Kidney (tissue), 13 donors: ENCODE measurements at regions not wholly inside any gene's neighbourhood (a gene's known extent, or its start where the extent isn't known, plus 50 kb on each side); places are given as distances from the start of the nearest gene placed in this dataset.

Experiments
- DNase-seq, 5 donors: peaks; one replicate each; pipeline ENCODE4 v3.0.0-alpha.2; 2013 to 2020
- FAIRE-seq: peaks from 2 replicates; lab custom pipeline; 2012; peaks lifted over from hg19 to GRCh38; lab: Jason Lieb, UNC
- H3K27ac ChIP-seq, 2 donors: one replicate each; pipeline ENCODE4 v1.7.0; 2013; ENCODE audit warnings: low read depth in 2 of 2, low read length in 2 of 2, inconsistent platforms in 1 of 2
- H3K27me3 ChIP-seq: one replicate; pipeline ENCODE4 v1.7.1; 2013; ENCODE audit warnings: low read length, inconsistent platforms; ENCODE audit not compliant: control insufficient read depth, insufficient read depth
- H3K36me3 ChIP-seq, 3 donors: one replicate each; pipeline versions ENCODE4 v1.7.0 to v1.7.1; 2013; ENCODE audit warnings: low read length in 3 of 3, control low read depth in 1 of 3, inconsistent platforms in 1 of 3; ENCODE audit not compliant: insufficient read depth in 3 of 3, control insufficient read depth in 2 of 3
- H3K4me1 ChIP-seq, 3 donors: one replicate each; pipeline versions ENCODE4 v1.7.0 to v1.7.1; 2013; ENCODE audit warnings: low read length in 3 of 3, inconsistent platforms in 1 of 3, low read depth in 1 of 3; ENCODE audit not compliant: control insufficient read depth in 2 of 3, insufficient read depth in 2 of 3
- H3K4me3 ChIP-seq, 3 donors: one replicate each; pipeline versions ENCODE4 v1.7.0 to v1.8.1; 2013; ENCODE audit warnings: low read length in 3 of 3, control low read depth in 1 of 3, inconsistent platforms in 1 of 3
- H3K9ac ChIP-seq, 3 donors: one replicate each; pipeline versions ENCODE4 v1.7.0 to v1.7.1; 2013; ENCODE audit warnings: low read length in 3 of 3, control low read depth in 1 of 3, inconsistent platforms in 1 of 3
- H3K9me3 ChIP-seq, 3 donors: one replicate each; pipeline versions ENCODE4 v1.7.0 to v1.7.1; 2013; ENCODE audit warnings: low read length in 3 of 3, control low read depth in 1 of 3, inconsistent platforms in 1 of 3; ENCODE audit not compliant: control insufficient read depth in 2 of 3, insufficient read depth in 1 of 3
- intact Hi-C: fragments of 100-400 bp; cut with DNase I; formaldehyde crosslinking; loops from one replicate; pipeline ENCODE4 v1.11.1; 2022
- TF ChIP-seq, protein P1 (sequence below): IDR thresholded peaks from 3 replicates; pipeline ENCODE4 v1.5.1; 2012; ENCODE audit warnings: mild to moderate bottlenecking, moderate library complexity, borderline replicate concordance; ENCODE audit not compliant: insufficient read depth; ENCODE audit errors: extremely low read depth
- donor health status: control.
- donor health status: control.
- donor health status: control.
- donor health status: control.
- donor health status: control.
- donor health status: DM: yes; HTN: yes; CAD: no.
- donor health status: Normal renal cell carcinoma (clear cell type).

DNA sequence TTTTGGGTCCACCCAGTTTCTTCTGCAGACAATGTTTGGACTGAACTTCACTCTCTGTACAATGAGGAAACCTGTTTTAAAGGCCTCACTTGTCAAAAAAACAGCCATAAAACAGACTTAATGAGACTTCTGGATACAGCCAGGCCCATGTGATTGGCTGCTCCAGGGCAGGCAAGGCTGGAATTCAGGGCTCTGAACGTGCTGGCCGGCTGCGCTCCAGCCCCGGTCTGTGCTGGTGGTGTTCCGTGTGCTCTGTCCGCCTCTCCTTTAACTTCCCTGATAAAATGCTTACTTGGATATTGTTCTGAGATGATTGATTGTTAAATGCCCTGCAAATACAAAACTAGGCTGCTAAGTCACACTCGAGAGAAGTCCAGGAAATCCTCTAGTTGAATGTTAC lies 131.2 kb upstream of the KLF4 start:
- Histone ChIP-seq H3K36me3 (no peaks in the 10 kb centered on the region), H3K27ac (peak overlapping the region; percentile 20 to 71), H3K27me3 (no peaks in the 10 kb centered on the region), H3K4me3 (no peak overlapping the region), H3K9me3 (no peaks in the 10 kb centered on the region), H3K9ac (no peak overlapping the region), H3K4me1 (peaks cover 0 to 8% (median 0%) of the 10 kb centered on the region in 3 donors)
- intact Hi-C loops: no loop called here
- peak in 3 of 5 donors; percentile 53 to 69 (median 57) for DNase-seq
- TF ChIP-seq, protein P1, sequence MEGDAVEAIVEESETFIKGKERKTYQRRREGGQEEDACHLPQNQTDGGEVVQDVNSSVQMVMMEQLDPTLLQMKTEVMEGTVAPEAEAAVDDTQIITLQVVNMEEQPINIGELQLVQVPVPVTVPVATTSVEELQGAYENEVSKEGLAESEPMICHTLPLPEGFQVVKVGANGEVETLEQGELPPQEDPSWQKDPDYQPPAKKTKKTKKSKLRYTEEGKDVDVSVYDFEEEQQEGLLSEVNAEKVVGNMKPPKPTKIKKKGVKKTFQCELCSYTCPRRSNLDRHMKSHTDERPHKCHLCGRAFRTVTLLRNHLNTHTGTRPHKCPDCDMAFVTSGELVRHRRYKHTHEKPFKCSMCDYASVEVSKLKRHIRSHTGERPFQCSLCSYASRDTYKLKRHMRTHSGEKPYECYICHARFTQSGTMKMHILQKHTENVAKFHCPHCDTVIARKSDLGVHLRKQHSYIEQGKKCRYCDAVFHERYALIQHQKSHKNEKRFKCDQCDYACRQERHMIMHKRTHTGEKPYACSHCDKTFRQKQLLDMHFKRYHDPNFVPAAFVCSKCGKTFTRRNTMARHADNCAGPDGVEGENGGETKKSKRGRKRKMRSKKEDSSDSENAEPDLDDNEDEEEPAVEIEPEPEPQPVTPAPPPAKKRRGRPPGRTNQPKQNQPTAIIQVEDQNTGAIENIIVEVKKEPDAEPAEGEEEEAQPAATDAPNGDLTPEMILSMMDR: no peak
- no peak for FAIRE-seq

DNA sequence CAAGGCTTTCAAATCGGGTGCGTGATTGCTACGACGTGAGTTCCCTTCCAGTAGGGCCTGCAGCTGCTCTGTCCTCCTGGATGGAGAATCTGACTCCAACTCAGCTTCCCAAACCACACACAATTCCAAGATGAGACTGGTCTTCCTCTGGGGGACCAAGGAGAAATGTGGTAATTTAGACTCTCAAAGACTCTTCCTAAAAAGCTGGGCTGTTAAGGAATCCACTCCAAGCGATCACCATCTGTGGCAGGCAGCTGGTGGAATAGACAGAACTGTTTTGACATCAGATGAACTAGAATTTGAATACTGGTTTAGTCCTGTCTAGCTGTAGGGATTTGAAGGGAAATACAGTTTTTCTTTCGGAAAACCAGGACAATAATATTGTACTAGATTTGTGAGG lies 130.7 kb upstream of the KLF4 start:
- Histone ChIP-seq H3K4me3 (no peak overlapping the region), H3K27ac (peak overlapping the region; percentile 20 to 71), H3K9me3 (no peaks in the 10 kb centered on the region), H3K4me1 (peaks cover 0 to 8% (median 0%) of the 10 kb centered on the region in 3 donors), H3K27me3 (no peaks in the 10 kb centered on the region), H3K9ac (no peak overlapping the region), H3K36me3 (no peaks in the 10 kb centered on the region)
- intact Hi-C loops: no loop called here
- FAIRE-seq (no peak), DNase-seq (no peak)
- TF ChIP-seq, protein P1: no peak

DNA sequence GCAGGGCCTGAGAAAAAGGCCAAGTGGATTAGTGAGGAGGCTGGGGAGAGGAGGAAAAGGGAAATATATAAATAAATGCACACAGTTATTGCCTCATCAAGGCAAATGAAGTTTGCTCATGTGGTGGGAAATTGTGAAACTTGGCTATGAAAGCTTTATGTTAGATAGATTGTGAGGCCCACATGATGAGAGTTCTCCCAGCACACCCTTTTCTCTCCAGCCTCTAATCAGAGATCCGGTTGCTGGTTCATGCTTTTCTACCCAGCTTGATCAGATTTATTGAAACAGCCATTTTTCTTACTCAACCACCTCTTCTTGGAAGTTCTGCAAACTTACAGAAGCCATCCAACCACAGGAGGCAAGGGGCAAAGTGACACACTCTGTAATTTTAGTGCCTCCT lies 125.8 kb upstream of the KLF4 start:
- no peak overlapping the region for H3K27ac ChIP-seq
- FAIRE-seq (no peak), DNase-seq (no peak)
- no peaks in the 10 kb centered on the region for H3K9me3 ChIP-seq
- H3K4me3 ChIP-seq: no peak overlapping the region
- intact Hi-C loops: no loop called here
- no peak overlapping the region for H3K9ac ChIP-seq
- TF ChIP-seq, protein P1: no peak
- no peaks in the 10 kb centered on the region for H3K36me3 ChIP-seq
- H3K4me1 ChIP-seq: peaks cover 0 to 3% (median 0%) of the 10 kb centered on the region in 3 donors
- no peaks in the 10 kb centered on the region for H3K27me3 ChIP-seq

DNA sequence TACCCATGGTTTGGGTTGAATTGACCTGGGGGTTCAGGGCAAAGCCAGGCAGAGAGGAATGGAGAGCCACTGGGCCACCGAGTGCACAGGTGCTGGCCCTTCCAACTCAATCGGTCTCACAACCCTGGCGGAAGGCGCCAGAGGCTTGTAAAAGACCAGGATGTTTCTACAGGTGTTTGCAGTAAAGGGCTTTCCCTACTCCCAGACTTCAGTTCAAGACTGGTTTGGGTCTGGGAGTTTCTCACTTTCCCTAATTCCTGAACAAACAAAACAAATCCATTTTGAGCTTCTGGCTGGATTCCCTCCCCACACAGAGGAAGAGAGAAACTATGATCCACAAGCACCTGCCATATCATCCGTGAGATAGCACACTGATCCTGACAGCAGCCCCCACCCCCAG lies 125.2 kb upstream of the KLF4 start:
- no peak overlapping the region for H3K27ac ChIP-seq
- H3K4me1 ChIP-seq: no peaks in the 10 kb centered on the region
- no peaks in the 10 kb centered on the region for H3K9me3 ChIP-seq
- no peak overlapping the region for H3K4me3 ChIP-seq
- H3K36me3 ChIP-seq: no peaks in the 10 kb centered on the region
- TF ChIP-seq, protein P1: no peak
- H3K9ac ChIP-seq: no peak overlapping the region
- DNase-seq: no peak
- intact Hi-C loops: no loop called here
- FAIRE-seq: no peak
- no peaks in the 10 kb centered on the region for H3K27me3 ChIP-seq
